ENCODE measurements at regions not wholly inside any gene's neighbourhood (a gene's known extent, or its start where the extent isn't known, plus 50 kb on each side); places are given as distances from the start of the nearest gene placed in this dataset.

DNA sequence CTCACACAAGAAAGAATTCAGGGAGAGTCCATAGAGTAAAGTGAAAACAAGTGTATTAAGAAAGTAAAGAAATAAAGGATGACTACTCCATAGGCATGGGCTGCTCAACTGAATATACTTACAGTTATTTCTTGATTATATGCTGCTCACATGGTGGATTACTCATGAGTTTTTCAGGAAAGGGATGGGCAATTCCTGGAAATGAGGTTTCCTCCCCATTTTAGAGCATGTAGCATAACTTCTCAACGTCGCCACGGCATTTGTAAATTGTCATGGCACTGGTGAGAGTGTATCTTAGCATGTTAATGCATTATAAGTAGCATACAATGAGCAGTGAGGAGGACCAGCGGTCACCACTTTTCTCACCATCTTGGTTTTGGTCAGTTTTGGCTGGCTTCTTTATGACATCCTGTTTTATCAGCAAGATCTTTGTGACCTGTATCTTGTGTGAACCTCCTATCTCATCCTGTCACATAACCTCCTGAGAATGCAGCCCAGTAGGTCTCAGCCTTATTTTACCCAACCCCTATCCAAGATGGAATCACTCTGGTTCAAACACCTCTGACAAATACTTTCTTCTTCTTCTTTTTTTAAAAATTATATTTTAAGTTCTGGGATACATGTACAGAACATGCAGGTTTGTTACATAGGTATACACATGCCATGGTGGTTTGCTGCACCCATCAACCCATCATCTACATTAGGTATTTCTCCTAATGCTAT is 849.7 kb downstream of the TBL1XR1 start (continued):
- TF ChIP-seq ZNF644 (tag; IDR thresholded peaks at IDR 0.05; ENCODE audit: low read depth) (no peak), ZNF780A (CRISPR knock-in tag; IDR thresholded peaks at IDR 0.05) (no peak), SMAD2 (IDR thresholded peaks at IDR 0.05; ENCODE audit: low read depth, low read length) (no peak), SMARCE1 (IDR thresholded peaks at IDR 0.05) (no peak), HNRNPK (IDR thresholded peaks at IDR 0.05; ENCODE audit: low read depth, low read length, poor library complexity, severe bottlenecking) (no peak), ZNF79 (CRISPR knock-in tag; IDR thresholded peaks at IDR 0.05; ENCODE audit: low read depth) (peak; percentile 42; the same call in 1 of the 2 replicates), ZNF551 (CRISPR knock-in tag; IDR thresholded peaks at IDR 0.05) (no peak), TAF15 (IDR thresholded peaks at IDR 0.05; ENCODE audit: low read depth, low read length) (no peak), ZNF77 (CRISPR knock-in tag; IDR thresholded peaks at IDR 0.05) (no peak), TSC22D4 (tag; IDR thresholded peaks at IDR 0.05) (no peak)
- TF ChIP-seq, protein P1, sequence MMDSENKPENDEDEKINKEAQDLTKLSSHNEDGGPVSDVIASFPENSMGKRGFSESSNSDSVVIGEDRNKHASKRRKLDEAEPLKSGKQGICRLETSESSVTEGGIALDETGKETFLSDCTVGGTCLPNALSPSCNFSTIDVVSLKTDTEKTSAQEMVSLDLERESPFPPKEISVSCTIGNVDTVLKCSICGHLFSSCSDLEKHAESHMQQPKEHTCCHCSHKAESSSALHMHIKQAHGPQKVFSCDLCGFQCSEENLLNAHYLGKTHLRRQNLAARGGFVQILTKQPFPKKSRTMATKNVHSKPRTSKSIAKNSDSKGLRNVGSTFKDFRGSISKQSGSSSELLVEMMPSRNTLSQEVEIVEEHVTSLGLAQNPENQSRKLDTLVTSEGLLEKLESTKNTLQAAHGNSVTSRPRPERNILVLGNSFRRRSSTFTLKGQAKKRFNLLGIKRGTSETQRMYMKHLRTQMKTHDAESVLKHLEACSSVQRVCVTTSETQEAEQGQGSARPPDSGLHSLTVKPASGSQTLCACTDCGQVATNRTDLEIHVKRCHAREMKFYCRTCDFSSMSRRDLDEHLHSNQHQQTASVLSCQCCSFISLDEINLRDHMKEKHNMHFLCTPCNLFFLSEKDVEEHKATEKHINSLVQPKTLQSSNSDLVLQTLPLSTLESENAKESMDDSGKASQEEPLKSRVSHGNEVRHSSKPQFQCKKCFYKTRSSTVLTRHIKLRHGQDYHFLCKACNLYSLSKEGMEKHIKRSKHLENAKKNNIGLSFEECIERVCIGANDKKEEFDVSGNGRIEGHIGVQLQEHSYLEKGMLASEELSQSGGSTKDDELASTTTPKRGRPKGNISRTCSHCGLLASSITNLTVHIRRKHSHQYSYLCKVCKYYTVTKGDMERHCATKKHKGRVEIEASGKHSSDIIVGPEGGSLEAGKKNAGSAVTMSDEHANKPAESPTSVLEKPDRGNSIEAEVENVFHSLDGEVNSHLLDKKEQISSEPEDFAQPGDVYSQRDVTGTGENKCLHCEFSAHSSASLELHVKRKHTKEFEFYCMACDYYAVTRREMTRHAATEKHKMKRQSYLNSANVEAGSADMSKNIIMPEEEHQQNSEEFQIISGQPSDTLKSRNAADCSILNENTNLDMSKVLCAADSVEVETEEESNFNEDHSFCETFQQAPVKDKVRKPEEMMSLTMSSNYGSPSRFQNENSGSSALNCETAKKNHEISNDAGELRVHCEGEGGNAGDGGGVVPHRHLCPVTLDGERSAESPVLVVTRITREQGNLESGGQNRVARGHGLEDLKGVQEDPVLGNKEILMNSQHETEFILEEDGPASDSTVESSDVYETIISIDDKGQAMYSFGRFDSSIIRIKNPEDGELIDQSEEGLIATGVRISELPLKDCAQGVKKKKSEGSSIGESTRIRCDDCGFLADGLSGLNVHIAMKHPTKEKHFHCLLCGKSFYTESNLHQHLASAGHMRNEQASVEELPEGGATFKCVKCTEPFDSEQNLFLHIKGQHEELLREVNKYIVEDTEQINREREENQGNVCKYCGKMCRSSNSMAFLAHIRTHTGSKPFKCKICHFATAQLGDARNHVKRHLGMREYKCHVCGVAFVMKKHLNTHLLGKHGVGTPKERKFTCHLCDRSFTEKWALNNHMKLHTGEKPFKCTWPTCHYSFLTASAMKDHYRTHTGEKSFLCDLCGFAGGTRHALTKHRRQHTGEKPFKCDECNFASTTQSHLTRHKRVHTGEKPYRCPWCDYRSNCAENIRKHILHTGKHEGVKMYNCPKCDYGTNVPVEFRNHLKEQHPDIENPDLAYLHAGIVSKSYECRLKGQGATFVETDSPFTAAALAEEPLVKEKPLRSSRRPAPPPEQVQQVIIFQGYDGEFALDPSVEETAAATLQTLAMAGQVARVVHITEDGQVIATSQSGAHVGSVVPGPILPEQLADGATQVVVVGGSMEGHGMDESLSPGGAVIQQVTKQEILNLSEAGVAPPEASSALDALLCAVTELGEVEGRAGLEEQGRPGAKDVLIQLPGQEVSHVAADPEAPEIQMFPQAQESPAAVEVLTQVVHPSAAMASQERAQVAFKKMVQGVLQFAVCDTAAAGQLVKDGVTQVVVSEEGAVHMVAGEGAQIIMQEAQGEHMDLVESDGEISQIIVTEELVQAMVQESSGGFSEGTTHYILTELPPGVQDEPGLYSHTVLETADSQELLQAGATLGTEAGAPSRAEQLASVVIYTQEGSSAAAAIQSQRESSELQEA (IDR thresholded peaks at IDR 0.05; ENCODE audit: low read depth) = no peak
- TF ChIP-seq, protein P2, sequence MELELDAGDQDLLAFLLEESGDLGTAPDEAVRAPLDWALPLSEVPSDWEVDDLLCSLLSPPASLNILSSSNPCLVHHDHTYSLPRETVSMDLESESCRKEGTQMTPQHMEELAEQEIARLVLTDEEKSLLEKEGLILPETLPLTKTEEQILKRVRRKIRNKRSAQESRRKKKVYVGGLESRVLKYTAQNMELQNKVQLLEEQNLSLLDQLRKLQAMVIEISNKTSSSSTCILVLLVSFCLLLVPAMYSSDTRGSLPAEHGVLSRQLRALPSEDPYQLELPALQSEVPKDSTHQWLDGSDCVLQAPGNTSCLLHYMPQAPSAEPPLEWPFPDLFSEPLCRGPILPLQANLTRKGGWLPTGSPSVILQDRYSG (tag; conservative IDR thresholded peaks at IDR 0.05; ENCODE audit: low read depth) = no peak
- TF ChIP-seq, protein P3, sequence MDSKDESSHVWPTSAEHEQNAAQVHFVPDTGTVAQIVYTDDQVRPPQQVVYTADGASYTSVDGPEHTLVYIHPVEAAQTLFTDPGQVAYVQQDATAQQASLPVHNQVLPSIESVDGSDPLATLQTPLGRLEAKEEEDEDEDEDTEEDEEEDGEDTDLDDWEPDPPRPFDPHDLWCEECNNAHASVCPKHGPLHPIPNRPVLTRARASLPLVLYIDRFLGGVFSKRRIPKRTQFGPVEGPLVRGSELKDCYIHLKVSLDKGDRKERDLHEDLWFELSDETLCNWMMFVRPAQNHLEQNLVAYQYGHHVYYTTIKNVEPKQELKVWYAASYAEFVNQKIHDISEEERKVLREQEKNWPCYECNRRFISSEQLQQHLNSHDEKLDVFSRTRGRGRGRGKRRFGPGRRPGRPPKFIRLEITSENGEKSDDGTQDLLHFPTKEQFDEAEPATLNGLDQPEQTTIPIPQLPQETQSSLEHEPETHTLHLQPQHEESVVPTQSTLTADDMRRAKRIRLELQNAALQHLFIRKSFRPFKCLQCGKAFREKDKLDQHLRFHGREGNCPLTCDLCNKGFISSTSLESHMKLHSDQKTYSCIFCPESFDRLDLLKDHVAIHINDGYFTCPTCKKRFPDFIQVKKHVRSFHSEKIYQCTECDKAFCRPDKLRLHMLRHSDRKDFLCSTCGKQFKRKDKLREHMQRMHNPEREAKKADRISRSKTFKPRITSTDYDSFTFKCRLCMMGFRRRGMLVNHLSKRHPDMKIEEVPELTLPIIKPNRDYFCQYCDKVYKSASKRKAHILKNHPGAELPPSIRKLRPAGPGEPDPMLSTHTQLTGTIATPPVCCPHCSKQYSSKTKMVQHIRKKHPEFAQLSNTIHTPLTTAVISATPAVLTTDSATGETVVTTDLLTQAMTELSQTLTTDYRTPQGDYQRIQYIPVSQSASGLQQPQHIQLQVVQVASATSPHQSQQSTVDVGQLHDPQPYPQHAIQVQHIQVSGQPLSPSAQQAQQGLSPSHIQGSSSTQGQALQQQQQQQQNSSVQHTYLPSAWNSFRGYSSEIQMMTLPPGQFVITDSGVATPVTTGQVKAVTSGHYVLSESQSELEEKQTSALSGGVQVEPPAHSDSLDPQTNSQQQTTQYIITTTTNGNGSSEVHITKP (IDR thresholded peaks at IDR 0.05; ENCODE audit: partially characterized antibody) = peak; percentile 16
- TF ChIP-seq, protein P4, sequence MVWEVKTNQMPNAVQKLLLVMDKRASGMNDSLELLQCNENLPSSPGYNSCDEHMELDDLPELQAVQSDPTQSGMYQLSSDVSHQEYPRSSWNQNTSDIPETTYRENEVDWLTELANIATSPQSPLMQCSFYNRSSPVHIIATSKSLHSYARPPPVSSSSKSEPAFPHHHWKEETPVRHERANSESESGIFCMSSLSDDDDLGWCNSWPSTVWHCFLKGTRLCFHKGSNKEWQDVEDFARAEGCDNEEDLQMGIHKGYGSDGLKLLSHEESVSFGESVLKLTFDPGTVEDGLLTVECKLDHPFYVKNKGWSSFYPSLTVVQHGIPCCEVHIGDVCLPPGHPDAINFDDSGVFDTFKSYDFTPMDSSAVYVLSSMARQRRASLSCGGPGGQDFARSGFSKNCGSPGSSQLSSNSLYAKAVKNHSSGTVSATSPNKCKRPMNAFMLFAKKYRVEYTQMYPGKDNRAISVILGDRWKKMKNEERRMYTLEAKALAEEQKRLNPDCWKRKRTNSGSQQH (CRISPR knock-in tag; IDR thresholded peaks at IDR 0.05) = no peak

All from K562 (cell line).